ENCODE measurements at regions not wholly inside any gene's neighbourhood (a gene's known extent, or its start where the extent isn't known, plus 50 kb on each side); places are given as distances from the start of the nearest gene placed in this dataset.
"Not testable (repeated sequence)": the region's sequence is repeated elsewhere in the genome, so short reads cannot be mapped to it uniquely, and the experiment has no call there.

DNA sequence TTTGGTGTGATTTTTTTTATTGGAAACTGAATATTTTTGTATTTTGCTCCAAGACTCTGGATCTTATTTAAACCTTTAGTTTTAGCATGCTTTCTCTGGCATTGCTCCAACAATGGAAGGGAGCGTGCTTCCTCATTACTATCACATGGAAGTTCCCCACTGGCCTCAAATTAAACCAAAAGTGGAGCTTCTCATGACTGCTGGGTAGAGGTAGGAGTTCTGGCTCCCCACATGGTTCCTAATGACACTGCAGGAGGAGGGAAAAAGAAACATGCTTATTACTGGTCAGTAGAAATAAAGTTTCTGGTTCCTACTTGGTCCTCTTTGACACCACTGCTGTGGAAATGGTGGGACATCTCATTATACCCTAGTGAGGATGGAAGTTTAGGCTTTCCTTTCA, 310.5 kb downstream of the PTGER3 start:
- TF ChIP-seq, protein P1, sequence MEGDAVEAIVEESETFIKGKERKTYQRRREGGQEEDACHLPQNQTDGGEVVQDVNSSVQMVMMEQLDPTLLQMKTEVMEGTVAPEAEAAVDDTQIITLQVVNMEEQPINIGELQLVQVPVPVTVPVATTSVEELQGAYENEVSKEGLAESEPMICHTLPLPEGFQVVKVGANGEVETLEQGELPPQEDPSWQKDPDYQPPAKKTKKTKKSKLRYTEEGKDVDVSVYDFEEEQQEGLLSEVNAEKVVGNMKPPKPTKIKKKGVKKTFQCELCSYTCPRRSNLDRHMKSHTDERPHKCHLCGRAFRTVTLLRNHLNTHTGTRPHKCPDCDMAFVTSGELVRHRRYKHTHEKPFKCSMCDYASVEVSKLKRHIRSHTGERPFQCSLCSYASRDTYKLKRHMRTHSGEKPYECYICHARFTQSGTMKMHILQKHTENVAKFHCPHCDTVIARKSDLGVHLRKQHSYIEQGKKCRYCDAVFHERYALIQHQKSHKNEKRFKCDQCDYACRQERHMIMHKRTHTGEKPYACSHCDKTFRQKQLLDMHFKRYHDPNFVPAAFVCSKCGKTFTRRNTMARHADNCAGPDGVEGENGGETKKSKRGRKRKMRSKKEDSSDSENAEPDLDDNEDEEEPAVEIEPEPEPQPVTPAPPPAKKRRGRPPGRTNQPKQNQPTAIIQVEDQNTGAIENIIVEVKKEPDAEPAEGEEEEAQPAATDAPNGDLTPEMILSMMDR (IDR thresholded peaks at IDR 0.05): no peak

DNA sequence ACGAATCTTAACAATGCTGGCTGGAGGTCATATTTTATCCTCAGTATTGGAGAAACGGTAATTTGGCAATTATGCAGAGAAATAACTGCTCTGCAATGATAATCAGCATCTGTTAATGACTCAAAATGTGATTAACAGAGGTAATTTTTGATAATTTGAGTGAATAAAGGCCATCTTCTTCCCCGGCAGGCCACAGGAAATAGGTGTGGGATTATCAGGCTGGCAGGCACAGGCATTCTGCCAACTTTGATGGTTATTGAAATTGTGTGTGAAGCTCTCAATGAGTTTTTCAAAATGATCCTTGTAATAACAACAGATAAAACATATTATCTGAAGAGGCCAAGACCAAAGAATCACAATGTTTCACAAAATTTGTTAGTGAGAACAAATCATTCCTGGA, 309.0 kb downstream of the PTGER3 start:
- H3K4me3 ChIP-seq: no peak overlapping the region
- no peak overlapping the region for H3K27ac ChIP-seq
- no peaks in the 10 kb centered on the region for H3K36me3 ChIP-seq
- ATAC-seq (no peak), DNase-seq (no peak)
- TF ChIP-seq, protein P1 (IDR thresholded peaks at IDR 0.05): no peak
- no peaks in the 10 kb centered on the region for H3K4me1 ChIP-seq
- intact Hi-C loops (cut with DNase I): no loop called here
- H3K27me3 ChIP-seq: no peaks in the 10 kb centered on the region
- H3K9me3 ChIP-seq: peaks cover 0 to 18% of the 10 kb centered on the region in 2 donors

More for the DNA sequence above, 310.5 kb downstream of the PTGER3 start:
- peaks cover 0 to 16% of the 10 kb centered on the region in 2 donors for H3K9me3 ChIP-seq
- no peaks in the 10 kb centered on the region for H3K36me3 ChIP-seq
- DNase-seq (no peak), ATAC-seq (no peak)
- H3K4me1 ChIP-seq: no peaks in the 10 kb centered on the region
- intact Hi-C loops (cut with DNase I): no loop called here
- no peaks in the 10 kb centered on the region for H3K27me3 ChIP-seq
- H3K4me3 ChIP-seq: no peak overlapping the region
- no peak overlapping the region for H3K27ac ChIP-seq

DNA sequence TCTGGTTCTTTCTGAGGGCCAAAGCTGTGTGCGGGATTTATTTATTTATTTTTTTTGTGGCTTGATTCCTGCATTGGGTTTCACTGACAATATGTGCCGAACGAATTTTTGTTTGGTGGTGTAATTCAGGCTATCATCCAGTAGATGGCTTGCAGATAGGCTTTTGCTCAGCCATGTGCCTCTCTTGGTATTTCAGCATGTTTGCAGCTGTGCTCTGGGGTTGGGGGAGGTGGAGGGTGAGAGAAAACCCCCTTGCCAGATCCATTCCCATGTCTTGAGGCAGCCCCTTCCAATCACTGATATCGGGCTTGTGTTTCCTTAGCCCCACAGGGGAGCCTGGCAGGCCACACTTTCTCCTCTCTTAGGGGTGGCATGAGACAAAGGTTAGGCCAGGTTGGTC, 302.4 kb downstream of the PTGER3 start:
- H3K27ac ChIP-seq: no peak overlapping the region
- H3K4me1 ChIP-seq: no peaks in the 10 kb centered on the region
- no peak for ATAC-seq
- H3K36me3 ChIP-seq: no peaks in the 10 kb centered on the region
- no peak overlapping the region for H3K4me3 ChIP-seq
- H3K9me3 ChIP-seq: peaks cover 0 to 54% of the 10 kb centered on the region in 2 donors
- intact Hi-C loops (cut with DNase I): no loop called here
- TF ChIP-seq, protein P1 (IDR thresholded peaks at IDR 0.05): peak in 1 of 2 donors; percentile 14
- no peak for DNase-seq
- no peaks in the 10 kb centered on the region for H3K27me3 ChIP-seq

DNA sequence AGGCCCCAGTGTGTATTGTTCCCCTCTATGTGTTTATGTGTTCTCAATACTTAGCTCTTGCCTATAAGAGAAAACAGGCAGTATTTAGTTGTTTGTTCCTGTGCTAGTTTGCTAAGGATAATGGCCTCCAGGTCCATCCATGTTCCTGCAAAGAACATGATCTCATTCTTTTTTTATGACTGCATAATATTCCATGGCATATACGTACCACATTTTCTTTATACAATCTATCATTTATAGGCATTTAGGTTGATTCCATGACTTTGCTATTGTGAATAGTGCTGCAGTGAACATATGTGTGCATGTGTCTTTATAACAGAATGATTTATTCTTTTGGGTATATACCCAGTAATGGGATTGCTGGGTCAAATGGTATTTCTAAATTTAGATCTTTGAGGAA, 301.6 kb downstream of the PTGER3 start:
- H3K4me1 ChIP-seq; H3K36me3 ChIP-seq; DNase-seq; H3K4me3 ChIP-seq; intact Hi-C loops (cut with DNase I); H3K27ac ChIP-seq; ATAC-seq; H3K27me3 ChIP-seq: not testable (repeated sequence)
- peaks cover 0 to 57% of the 10 kb centered on the region in 2 donors for H3K9me3 ChIP-seq

DNA sequence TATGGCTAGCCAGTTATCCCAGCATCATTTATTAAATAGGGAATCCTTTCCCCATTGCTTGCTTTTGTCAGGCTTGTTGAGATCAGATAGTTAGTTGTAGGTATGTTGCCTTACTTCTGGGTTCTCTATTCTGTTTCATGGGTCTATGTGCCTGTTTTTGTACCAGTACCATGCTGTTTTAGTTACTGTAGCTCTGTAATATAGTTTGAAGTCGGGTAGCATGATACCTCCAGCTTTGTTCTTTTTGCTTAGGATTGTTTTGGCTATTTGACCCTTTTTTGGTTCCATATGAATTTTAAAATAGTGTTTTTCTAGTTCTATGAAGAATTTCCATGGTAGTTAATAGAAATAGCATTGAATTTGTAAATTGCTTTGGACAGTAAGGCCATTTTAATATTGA, 300.5 kb downstream of the PTGER3 start:
- H3K27me3 ChIP-seq; H3K36me3 ChIP-seq; intact Hi-C loops (cut with DNase I); DNase-seq; H3K4me1 ChIP-seq; H3K4me3 ChIP-seq; ATAC-seq; H3K27ac ChIP-seq: not testable (repeated sequence)
- H3K9me3 ChIP-seq: peaks cover 0 to 47% of the 10 kb centered on the region in 2 donors

DNA sequence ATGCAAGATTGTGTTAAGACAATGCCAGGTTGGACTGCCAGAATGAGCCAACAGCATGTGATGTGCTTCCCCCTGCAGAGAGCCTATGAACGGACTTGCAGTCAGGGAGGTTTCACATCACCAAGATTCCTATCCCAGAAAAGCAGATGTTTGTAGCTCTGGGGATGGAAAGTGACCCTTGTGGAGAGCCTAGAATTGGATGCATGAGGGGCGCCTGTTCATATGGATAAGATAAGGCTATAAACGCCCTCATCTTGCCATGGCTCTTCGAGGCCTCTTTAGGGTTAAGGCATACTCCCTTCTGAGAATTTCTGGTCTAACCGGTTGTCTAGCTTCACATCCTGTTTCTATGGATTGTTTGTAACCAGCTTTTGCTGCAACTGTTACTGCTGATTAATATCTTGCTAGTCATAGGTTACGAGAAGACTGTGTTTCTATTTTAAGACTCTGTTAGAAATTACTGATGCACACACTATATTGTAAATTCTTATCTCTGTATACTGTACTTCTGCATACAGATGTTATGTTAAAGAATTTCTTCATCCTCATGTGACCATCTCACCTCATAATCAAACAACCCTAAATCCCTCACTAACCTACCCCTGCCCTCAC, 295.8 kb downstream of the PTGER3 start:
- intact Hi-C loops (cut with DNase I); H3K27me3 ChIP-seq; DNase-seq; H3K4me1 ChIP-seq; H3K36me3 ChIP-seq; ATAC-seq; H3K4me3 ChIP-seq; H3K27ac ChIP-seq: not testable (repeated sequence)
- H3K9me3 ChIP-seq: peaks cover 0 to 25% of the 10 kb centered on the region in 2 donors

DNA sequence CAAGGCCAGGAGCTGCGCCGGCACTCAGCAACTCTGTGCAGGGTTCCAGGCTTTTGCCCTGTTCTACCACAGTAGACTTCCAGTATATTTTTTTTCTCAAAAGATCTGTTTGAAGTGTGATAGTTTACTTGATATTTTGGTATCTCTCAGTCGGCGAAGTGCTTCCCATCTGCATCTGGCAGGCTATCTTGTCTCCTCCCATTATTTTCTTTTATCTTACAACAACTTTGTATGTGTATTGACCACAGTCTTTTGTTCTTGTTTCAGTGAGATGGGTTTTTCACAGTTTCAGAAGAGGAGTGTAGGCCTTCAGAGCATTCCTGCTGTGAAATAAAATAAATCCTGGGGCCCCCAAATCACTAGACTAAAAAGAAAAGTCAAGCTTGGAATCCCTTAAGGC, 292.9 kb downstream of the PTGER3 start:
- no peak overlapping the region for H3K4me3 ChIP-seq
- peaks cover 0 to 9% of the 10 kb centered on the region in 2 donors for H3K9me3 ChIP-seq
- H3K36me3 ChIP-seq: no peaks in the 10 kb centered on the region
- intact Hi-C loops (cut with DNase I): no loop called here
- ATAC-seq (no peak), DNase-seq (no peak)
- no peak overlapping the region for H3K27ac ChIP-seq
- TF ChIP-seq, protein P1 (IDR thresholded peaks at IDR 0.05): no peak
- H3K27me3 ChIP-seq: no peaks in the 10 kb centered on the region
- no peaks in the 10 kb centered on the region for H3K4me1 ChIP-seq
